Fibroblast of skin of scalp (primary cell): ENCODE measurements at regions not wholly inside any gene's neighbourhood (a gene's known extent, or its start where the extent isn't known, plus 50 kb on each side); places are given as distances from the start of the nearest gene placed in this dataset.
"Not testable (repeated sequence)": the region's sequence is repeated elsewhere in the genome, so short reads cannot be mapped to it uniquely, and the experiment has no call there.

Experiments used
- DNase-seq: peaks from one replicate; pipeline ENCODE4 v3.0.0-alpha.2; 2013

DNA sequence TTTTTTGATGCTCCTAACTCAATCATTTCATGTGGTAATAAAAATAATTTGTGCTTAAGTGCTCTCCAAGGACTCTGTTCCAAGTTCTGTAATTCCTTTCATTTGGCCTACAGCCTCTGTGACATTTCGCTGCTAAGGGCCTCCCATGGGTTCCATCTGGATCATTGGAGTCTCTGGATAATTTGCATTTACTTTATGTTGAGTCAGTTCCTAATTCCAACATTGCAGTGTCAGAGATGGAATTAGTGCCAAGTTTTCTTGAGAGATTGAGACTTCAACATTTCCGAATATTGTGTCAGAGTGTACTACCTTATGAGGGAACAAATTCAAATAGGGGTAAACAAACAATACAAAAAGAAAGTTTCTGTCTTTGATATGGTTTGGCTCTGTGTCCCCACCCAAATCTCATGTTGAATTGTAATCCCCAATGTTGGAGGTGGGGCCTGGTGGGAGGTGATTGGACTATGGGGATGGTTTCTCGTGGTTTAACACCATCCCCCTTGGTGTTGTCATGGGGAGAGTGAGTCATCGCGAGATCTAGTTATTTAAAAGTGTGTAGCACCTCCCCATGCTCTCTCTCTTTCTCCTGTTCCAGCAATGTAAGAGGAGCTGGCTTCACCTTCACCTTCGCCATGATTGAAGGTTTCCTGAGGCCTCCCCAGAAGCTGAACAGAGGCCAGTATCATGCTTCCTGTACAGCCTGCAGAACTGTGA lies 244.1 kb upstream of the TBX18 start:
- peak; percentile 88 for DNase-seq

DNA sequence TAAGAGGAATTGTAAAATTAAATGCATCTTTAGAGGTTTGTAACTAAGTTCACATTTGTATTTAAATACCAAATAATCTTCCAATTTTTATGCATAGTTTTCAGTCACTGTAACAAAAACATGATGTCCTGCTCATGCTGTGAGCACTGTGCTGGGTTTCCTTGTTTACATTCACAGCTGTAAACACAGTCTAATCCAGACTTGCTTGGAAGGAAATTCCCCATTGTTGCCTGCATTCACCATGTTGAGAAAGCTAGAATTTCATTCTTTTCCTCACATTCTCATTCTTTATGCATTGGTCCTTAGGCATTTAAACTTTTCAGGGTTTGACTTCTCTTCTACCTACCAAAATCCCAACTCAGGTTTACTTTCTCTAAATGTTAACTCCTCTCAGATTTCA lies 242.0 kb upstream of the TBX18 start:
- DNase-seq, result peak; percentile 20

DNA sequence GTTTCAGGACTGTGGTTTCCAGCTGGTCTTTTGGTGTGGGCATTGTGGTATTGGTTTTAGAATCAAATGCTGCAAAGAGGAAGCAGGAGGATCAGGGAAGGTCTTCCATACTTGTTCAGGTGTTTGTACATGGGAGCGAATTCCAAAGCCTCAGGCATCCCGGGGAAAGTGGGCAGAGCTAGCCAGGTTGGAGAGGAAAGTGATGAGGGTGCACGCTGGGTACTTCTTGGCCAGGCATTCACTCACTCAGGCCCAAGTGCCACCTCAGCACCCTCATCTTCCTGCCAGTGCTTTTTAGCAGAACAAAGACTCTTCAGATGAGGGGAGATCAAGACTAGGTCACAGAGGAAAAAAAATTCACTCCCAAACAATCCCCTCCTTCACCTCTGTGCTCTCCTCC lies 241.1 kb upstream of the TBX18 start:
- no peak for DNase-seq

DNA sequence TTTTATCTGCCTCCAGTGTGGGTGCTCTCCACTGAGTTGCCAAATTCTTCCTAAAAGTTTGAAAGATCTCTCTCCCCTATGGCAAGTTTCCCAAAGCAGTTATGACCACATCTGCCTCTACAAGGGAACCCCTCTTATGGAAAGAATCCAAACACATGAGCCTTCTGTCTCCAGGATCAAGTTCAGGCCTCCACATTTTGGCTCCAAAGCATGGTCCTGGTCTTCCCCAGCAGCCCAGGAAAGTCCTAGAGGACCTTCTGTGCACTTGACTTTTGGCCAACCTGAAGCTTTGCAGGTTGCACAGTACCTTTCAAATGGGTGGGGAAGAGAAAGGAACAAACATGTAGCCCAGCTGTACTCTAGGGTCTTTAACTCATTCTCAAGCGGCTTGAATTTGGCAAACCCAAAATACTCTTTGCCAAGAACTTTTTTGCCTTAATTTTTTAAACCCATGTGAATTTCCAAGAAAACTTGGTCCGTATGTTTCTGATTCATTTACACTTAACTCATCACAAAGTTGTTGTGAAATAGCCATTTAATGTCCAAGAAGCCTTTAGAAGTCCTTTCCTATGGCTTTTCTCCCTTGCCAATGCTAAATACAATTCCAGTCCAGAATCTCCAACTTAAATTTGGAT lies 240.1 kb upstream of the TBX18 start:
- DNase-seq, result no peak

DNA sequence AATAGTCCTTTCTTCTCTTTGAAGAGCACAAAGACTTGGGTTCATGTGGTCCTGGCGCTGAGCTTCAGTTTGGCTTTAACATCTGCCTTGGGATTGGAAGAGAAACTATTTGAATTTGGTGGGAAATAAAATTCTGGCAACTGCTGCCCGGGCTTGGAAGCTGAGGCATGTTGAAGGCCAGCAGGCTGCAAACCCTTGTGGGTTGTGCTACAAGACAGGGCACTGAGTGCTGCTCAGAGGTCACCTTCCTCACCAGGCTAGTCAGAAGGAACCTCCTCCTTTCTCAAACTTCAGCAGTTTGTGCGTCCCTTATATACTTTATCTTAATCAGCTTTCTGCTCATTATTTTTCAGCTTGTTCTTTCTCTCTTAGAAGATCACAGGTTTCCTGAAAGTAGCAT lies 238.4 kb upstream of the TBX18 start:
- no peak for DNase-seq

DNA sequence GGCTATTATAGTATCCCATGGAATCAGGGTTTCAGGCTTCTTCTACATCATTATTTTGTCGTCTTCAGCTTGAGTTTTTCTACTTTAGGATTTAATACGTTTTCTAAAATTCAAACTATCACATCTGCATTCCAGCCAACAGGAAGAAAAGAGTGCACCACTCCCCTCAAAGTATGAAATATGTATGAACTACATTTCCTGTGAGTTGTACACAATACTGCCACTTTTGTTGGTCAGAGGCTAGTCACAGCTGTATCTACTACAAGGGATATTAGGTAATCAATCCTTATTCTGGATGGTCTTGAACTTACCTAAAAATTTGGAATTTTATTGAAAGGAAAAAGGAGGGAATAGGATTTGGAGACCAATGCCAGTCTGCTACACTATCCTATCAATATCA lies 235.6 kb upstream of the TBX18 start:
- no peak for DNase-seq

DNA sequence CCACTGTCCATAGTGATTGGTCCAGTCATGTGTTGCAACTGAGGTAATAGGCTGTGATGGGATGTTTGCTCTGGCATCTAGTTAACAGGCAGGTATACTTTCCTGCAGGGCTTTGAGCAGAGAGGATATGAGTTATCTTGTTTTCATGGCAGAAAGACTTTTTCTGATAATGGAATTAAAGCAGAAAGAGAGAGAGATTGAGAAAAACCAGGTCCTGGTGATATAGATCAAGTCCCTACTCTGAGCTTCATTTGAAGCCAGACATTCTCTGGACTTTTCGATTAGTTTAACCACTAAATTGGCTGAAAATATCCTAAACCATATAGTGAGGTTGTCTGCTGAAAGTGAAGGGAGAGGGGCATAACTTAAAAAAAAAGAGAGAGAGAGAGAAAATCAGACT lies 233.8 kb upstream of the TBX18 start:
- DNase-seq, result no peak

DNA sequence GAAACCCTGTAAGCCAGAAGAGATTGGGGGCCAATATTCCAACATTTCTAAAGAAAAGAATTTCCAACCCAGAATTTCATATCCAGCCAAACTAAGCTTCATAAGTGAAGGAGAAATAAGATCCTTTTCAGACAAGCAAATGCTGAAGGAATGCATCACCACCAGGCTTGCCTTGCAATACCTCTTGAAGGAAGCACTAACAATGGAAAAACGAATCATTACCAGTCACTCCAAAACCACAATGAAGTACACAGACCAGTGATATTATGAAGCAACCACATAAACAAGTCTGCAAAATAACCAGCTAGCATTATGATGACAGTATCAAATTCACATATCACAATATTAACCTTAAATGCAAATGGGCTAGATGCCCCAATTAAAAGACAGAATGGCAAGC lies 224.4 kb upstream of the TBX18 start:
- DNase-seq, result not testable (repeated sequence)

DNA sequence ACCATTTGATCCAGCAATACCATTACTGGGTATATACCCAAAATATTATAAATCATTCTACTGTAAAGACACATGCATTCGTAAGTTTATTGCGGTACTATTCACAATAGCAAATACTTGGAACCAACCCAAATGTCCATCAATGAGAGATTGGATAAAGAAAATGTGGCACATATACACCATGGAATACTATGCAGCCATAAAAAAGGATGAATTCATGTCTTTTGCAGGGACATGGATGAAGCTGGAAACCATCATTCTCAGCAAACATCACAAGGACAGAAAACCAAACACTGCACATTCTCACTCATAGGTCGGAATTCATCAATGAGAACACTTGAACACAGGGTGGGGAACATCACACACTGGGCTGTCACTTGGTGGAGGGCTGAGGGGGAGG lies 221.1 kb upstream of the TBX18 start:
- not testable (repeated sequence) for DNase-seq

DNA sequence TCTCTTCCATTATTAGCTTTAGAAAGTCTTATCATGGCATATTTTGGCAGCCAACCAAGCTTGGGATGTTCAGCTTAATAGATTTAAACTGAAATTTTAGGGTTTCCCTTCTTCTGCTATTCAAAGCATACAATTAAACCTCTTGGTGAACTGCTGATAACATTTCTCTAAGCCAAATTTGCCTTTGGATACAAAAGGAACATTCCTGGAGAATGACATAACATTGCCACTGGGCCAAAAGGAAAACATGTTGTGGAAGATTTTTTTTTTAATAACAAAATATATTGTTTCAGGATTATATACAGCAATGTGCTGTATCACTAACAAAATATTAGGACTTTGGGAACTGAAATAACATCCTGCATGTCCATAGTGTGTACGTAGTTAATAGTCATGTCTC lies 215.1 kb upstream of the TBX18 start:
- DNase-seq, result peak; percentile 80

DNA sequence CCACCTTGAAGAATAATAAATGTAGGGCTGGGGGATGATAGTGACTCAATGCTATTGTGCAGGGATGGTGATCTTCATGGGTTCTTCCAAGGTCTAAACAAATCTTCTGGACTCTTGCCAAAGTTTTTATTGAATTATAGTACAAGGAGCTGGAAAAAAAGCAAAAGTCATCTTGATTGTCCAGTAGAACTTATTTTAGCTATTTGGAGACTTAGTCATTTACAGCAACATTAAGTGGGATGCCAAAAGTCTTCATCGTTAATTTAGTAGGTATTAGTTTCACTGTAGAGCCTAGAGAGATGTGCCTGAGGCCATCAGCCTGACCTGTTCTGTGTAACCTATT lies 212.9 kb upstream of the TBX18 start:
- DNase-seq, result peak; percentile 30

DNA sequence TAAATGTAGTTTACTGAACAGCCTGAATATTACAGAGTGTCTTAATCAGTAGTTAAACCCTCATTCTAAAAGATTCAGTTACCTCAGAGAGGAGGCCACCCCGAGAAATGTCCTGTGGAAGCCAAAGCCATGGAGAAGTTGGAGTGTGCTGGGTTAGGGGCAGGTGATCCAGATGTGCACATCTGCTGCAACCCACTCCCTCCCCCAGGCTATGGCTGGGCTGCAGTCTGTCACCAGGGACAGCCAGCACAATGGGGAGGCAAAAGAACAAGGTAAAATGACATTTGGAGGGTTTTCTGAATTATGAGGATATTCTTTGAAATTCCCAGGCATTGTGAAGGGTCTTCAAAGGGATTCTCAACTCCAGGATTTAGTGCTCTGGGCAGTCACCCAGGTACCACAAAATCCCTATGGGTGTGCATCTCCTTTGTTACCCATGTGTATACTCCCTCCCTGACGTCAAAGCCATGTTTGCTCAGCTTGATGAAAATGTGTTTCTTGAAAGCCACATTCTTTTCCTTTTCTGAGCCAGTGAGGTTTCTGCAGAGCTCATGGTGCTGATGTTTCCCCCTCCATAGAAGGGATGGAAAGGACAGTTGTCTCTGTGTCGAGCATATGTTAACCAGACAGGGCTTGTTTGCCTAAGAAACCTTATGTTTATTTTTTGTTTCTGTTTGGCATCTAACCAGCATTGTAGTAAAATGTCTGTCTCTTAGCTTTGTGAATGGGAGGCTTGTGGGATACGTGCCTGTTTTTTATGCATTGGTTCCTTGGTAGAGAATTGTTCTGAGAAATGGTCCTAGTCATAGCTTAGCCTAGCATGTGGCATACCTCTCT lies 212.3 kb upstream of the TBX18 start:
- DNase-seq, result peak; percentile 76

DNA sequence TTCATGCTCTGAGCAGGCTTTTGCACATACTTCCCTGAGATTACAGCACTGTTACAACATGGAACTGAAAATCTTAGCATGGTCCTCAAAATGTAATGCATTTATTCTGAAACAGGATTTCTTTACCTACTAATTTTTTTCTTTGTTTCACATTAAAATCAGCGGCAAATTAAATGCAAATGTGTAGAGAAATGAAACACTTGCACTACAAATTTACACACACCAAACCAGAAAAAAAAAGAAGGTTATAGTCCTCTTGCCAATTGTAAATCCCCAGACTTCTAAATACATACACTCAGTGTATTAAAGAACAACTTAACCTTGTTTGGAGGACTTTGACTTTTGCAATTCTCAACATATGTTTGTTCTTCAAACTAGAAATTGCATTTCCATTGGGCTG lies 210.9 kb upstream of the TBX18 start:
- no peak for DNase-seq

DNA sequence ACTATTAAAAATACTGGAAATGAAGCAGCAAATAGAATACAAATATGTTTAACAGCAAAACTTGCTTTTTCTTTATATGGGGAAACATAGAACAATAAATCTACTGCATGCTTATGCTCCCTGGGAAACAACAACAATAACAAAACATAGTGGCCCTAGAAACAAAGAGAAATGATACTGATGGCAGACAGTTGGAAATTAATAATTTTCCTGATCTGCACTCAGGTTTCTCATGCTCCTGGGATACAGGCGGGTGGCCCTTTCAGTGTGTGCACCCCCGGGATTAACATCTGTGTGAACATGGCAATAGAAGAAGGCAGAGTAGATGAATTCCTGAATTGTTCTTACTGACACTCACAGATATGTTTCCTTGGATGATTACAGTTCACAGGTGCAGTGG lies 209.2 kb upstream of the TBX18 start:
- no peak for DNase-seq

DNA sequence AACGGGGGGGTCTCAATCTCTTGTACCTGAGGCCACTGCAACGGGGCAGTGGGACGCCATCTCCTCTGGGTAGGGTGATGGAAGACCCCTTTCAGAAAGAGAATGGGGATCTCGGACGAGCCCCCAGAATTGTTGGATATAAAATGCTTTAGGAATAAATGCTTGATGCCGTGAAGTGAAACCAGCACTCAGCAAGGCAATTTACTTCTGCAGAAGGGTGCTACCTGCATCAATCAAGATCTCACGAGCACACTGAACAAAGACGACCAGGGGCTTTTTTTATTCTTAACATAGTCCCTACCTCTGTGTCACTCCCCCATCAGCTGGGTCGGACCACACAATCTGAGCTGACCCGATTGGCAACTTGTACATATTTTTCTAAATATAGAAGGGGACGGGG lies 203.6 kb upstream of the TBX18 start:
- DNase-seq, result peak; percentile 10

DNA sequence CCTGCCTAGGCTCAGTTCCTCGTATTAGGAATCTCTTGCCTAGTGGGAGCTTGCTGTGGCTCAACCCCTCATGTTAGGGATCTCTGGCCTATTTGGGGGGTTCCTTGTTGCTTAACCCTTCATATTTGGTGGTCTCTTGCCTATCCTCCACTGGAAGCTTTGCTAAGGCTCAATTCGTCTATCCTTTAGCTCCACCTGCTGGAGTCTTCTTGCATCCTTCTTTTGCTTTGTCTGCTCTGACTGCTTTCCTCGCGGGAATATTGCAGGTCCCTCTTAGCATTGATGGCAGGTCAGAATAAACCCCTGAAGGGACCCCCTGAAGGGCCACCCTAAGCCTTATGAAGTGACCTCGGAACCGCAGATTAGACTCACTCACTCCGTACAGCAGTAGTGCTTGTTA lies 203.0 kb upstream of the TBX18 start:
- DNase-seq, result peak; percentile 62

DNA sequence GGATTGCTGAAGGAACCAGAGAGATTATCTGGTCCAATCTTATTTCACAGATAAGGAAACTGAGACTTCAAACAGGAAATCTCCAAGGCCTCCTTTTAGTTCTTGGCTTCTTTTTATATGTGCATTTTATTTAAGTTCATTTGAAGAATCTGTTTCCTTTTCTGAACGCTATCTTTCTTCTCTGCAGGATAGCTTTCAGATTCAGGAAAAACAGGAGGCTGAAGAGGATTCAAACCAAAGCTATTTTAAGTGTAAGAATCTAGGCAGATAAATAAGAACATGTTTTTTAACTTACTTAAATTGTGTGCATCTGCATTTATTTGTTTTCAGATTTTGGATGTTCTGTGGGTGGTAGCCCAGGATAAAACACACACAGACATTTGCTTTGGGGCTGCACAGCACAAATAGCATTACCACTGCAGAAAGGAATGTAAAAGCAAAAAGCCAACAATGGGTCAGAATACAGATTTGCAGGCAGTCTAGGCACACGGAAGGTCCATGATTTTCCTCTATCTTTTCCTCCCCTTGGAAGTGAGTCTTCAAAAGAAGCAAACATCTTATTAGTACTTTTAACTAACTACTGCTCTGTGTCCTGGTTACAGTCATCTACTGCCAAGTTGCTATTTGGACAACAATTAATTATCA lies 188.8 kb upstream of the TBX18 start:
- peak; percentile 42 for DNase-seq

DNA sequence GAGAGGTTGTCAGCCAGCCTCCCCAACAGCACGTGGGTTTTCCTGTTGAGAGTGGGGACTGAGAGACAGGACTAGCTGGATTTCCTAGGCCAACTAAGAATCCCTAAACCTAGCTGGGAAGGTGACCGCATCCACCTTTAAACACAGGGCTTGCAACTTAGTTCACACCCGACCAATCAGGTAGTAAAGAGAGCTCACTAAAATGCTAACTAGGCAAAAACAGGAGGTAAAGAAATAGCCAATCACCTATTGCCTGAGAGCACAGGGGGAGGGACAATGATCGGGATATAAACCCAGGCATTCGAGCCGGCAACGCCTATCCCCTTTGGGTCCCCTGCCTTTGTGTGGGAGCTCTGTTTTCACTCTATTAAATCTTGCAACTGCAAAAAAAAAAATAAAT lies 180.5 kb upstream of the TBX18 start:
- not testable (repeated sequence) for DNase-seq

DNA sequence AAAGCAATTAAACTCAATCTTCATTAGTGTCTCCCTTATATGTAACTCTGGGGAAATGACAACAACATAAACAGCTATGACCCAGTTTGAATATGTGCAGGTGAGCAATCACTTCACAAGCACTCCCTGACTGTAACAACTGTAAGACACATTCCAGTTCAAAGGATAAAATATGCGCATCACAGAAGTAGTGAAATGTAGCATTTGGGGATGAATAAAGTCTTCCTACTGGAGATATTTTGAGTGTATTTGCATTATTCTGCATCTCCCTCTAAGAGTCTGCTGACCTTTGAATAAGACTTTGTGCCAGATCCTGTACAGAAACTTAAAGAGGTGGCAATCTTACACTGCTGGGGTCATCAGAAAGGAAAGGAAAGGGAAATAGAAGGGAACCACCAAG lies 179.5 kb upstream of the TBX18 start:
- DNase-seq, result no peak

DNA sequence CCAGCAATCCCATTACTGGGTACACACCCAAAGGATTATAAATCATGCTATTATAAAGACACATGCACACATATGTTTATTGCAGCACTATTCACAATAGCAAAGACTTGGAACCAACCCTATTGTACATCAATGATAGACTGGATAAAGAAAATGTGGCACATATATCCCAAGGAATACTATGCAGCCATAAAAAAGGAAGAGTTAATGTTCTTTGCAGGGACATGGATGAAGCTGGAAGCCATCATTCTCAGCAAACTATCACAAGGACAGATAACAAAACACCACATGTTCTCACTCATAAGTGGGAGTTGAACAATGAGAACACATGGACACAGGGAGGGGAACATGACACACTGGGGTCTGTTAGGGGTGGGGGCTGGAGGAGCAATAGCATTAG lies 177.2 kb upstream of the TBX18 start:
- DNase-seq, result not testable (repeated sequence)

DNA sequence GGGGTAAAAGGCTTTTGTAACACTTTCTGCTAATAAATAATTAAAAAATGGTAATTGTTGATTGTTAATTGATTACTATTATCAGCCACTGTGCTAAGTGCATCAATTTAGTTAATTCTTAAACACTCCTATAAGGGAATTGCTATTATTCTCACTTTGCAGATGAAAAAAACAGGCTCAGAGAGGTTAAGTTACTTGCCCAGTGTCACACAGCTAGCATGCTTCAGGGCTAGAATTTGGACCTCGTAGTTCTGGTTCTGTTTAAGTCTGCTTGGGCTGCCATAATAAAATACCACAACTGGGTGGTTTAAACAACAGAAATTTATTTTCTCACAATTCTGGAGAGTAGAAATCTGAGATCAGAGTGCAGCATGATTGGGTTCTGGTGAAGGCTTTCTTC lies 164.8 kb upstream of the TBX18 start:
- DNase-seq, result no peak

DNA sequence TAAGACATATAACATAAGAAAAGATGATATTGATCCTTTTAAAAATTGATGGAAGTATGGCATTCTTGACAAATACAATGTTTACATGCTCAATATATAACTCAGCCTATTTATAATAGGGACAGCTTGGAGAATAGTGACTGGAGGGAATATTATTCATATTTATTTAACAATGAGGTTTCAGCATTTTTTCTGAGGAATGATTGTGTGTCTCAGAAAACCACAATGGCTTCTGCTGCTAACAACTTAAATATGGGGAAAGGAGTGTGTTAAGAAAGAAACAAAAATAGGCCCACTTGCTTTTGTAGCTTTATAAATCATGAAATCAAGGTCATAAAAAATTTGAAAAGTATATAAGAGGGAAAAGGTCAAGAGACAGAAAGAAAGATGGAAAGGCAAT lies 163.2 kb upstream of the TBX18 start:
- DNase-seq, result peak; percentile 58
